ENCODE measurements at regions not wholly inside any gene's neighbourhood (a gene's known extent, or its start where the extent isn't known, plus 50 kb on each side); places are given as distances from the start of the nearest gene placed in this dataset.

DNA sequence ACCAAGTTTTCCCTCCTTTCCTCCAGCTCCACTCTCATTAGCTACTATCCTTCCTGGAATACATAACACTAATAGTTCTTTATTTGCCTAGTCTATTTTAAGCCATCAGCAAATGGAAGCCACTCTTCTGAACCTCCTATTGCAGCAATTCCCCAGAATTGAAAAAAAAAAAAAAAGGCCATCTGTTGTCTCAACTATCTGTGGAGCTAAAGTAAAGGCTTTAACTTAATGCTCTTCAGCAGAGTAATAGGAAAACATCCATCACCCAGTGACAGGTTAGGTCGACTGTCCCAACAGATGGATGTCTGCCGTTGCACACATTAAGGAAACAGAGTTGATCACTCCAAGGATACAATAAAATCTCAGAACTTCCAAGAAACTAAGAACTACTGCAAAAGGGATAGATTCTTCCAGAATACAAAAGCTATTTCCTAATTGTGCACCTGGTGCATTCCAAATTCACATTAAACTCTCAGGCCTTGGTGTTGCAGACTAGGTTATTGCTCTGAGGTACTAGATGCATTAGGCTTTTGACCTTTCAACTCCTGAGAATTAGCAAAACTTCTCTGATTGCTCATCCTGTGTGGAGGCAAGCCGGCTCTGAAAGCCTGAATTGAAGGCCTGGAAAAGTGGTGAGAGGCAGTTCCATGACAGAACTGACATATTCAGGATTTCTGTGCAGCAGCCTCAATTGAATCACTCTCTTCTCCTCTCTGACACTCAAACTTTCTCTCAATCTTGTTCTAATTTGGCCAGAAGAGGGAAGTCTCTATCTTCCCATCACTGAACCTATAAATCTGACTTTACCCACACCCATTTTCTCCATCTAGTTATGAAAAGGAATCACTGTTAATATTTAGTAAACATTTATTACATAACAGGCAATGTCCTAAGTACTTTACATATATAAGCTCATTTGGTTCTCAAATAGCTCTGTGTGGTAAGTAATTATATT, 238.4 kb upstream of the HMGA2 start:
- TF ChIP-seq, protein P1, sequence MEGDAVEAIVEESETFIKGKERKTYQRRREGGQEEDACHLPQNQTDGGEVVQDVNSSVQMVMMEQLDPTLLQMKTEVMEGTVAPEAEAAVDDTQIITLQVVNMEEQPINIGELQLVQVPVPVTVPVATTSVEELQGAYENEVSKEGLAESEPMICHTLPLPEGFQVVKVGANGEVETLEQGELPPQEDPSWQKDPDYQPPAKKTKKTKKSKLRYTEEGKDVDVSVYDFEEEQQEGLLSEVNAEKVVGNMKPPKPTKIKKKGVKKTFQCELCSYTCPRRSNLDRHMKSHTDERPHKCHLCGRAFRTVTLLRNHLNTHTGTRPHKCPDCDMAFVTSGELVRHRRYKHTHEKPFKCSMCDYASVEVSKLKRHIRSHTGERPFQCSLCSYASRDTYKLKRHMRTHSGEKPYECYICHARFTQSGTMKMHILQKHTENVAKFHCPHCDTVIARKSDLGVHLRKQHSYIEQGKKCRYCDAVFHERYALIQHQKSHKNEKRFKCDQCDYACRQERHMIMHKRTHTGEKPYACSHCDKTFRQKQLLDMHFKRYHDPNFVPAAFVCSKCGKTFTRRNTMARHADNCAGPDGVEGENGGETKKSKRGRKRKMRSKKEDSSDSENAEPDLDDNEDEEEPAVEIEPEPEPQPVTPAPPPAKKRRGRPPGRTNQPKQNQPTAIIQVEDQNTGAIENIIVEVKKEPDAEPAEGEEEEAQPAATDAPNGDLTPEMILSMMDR (IDR thresholded peaks at IDR 0.05) = no peak
- TF ChIP-seq POLR2A (IDR thresholded peaks at IDR 0.05) = no peak
